ENCODE measurements at regions not wholly inside any gene's neighbourhood (a gene's known extent, or its start where the extent isn't known, plus 50 kb on each side); places are given as distances from the start of the nearest gene placed in this dataset.
A peak's percentile ranks its signal among the peaks of the same experiment; 100 is the strongest.
"Not testable (repeated sequence)": the region's sequence is repeated elsewhere in the genome, so short reads cannot be mapped to it uniquely, and the experiment has no call there.

DNA sequence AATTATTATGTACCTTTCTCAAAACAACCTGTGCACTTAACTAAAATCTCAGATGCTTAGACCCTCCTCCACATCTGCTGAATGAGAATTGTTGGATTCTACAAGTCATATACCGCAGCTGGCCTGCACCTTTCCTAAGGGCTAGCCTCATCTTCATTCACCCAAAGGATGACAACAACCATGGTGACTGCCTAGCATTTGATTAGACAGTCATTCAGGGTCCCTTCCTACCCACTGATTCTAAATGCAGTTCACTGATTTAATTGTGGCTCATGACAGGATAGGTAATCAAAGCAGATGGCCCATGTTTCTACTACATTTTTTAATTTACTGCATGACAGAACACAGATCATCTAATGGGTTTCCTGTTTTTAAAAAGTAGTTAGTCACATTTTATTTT lies 551.9 kb upstream of the SLC10A2 start:
- DNase-seq: no peak

DNA sequence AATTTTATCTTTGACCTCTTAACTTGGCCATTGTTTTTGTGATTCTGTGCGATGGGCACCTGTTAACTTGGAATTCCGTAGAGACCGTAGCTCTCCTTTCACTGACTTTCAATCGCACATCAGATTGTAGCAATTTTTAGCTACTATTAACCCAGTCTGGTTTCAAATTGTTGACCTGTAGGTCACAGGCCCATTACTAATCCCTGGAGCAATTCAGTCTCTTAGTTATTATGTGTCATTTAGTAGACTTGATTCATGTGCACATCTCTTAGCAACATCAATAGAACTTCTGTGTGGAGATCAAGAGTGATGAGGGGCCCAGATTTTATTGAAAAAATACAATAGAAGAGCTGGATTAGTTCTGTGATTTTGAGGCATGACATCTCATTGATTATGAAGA lies 549.6 kb upstream of the SLC10A2 start:
- DNase-seq: no peak

DNA sequence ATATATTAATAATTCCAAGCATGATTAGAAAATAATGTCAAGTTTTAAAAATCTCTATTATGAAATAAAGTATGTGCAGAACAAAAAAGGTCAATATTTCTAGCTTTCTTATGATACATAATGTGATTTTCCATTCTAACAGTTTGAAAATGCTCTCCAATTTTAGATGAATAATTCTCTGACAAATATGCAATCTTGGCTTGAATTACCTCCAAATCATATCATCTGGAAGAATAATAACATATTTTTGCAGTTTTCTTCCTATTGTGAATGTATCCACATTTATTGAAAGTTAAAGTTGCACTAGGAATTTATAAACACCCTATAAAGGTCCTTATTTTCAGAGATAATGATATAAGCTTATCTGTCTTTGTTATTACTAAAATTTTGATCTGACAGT lies 548.5 kb upstream of the SLC10A2 start:
- no peak for DNase-seq

DNA sequence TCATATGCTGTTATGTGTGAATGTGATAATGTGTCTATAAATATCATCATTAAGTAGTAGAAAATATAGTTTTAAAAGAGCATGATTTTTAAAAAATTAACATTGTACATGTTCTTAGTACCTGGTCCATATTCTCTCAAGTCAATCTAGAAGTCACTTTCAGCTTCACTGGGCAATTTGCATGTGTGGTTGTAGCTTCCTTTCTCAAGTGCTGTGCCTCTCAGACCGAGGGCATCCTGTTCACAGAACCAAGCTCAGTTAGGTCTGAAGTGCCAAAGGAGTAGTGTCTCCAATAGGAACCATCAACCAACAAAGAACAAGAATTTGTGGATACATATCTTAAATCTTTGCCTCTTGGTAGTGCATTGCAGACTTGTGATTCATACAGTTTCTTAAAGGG lies 541.8 kb upstream of the SLC10A2 start:
- no peak for DNase-seq

DNA sequence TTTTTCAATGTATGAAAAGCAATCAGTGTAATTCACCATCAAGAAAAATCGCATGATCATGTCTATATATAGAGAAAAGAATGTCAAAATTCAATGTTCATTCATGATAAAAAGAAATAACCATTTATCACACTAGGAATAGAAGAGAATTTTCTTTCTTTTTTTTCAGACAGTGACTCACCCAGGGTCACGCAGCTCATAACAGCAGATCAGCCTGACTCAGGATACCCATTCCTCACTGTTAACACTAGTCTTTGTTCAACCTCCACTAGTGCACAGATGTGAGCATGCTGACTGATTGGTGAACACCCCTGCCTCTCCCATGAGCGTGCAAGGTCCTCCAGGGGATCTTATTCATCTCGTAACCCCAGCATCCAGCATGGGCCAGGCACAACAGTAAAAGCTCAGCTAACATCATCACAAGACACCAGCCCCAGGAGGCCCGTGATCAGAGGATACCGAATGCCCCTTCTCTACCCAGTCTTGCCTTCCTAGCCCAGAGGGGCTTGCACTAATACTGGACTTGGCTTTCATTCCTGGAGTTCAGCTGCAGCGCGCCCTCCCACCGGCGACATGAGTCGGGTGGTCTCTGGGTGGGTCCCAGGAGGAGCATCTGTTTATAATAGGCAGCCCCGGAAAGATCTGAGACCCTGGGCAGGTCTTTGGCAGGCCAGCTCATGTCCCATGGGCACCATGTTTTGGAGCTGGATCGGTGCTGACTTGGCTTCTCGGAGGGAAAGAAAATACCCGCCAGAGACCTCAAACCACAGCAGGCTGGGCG lies 539.5 kb upstream of the SLC10A2 start:
- DNase-seq: no peak

DNA sequence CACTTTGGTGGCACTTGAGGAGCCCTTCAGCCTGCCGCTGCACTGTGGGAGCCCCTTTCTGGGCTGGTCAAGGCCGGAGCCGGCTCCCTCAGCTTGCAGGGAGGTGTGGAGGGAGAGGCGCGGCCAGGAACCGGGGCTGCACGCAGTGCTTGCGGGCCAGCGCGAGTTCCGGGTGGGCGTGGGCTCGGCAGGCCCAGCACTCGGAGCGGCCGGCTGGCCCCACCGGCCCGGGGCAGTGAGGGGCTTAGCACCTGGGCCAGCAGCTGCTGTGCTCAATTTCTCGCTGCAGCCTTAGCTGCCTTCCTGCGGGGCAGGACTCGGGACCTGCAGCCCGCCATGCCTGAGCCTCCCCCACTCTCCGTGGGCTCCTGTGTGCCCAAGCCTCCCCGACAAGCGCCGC lies 533.7 kb upstream of the SLC10A2 start:
- DNase-seq: not testable (repeated sequence)

DNA sequence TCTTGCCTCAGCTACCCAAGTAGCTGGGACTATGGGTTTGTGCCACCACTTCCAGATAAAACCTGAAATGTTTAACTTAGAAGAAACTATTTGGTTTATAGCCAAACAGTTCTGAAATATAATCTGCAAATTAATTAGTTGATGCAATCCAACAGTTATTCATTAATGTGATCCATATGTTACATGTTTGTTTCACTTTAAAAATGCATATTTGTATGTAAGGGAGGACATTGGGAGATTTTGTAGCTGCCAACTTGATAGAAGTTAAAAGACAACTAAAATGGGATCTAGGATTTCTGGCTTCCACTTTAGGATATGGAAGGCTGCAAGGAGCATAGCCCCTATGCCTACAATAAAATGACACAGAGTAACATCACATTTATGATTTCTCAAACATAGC lies 532.5 kb upstream of the SLC10A2 start:
- DNase-seq: no peak

DNA sequence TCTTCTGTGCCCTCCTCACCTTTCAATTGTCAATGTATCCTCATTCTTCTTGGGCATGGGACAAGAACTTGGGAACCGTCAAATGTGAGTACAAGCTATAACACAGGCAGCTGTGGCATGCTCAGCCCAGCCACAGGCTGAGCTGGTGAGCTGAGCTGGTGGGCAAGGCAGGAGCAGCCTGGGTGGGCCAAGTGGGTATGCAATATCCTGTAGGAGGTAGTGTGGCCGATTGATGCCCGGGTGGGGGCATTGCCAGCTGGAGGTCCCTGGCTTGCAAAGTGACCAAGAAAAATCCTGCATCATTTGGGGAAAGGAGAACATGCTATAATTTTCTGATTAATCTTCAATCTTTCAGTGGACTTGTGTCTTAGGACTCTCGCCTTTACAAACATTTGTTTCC lies 507.2 kb upstream of the SLC10A2 start:
- DNase-seq: no peak

DNA sequence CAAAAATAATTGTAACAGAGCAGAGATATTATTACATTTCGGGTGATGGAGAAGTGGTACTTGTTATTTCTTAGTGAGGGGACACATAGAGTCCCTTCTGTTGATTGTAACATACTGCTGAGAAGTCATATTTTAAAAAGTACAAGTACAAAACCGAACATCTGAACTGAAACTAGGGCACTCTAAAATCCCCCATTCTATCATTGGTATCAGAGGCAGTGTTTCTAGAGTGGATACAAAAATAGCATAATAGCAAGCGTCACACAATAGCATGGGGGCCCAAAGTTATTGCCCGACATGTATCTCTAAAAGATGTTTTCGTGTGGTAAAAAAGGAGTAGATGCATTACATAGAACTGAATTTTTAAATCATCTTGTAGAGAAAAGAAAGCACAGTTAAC lies 502.1 kb upstream of the SLC10A2 start:
- no peak for DNase-seq

DNA sequence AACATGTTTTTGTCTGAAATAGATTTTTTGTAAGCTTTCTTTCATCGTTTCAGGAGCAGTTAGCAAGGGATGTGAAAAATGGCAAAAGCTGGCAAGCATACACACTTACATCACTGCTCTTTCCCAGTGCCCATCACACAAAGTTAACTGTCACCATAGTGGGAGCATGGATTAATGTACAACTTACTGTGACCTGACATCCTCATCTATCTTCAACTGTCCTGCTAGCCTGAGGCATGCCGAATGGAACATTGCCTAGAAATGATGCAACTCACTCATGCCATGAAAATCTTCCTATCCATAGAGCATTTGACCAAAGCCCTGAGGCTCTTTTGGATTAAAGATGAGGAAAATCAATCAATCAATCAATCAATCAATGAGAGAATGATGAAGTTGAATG lies 491.7 kb upstream of the SLC10A2 start:
- no peak for DNase-seq

GRCh38 chr13:103556681-103557080 lies 490.5 kb upstream of the SLC10A2 start:
- no peak for DNase-seq

DNA sequence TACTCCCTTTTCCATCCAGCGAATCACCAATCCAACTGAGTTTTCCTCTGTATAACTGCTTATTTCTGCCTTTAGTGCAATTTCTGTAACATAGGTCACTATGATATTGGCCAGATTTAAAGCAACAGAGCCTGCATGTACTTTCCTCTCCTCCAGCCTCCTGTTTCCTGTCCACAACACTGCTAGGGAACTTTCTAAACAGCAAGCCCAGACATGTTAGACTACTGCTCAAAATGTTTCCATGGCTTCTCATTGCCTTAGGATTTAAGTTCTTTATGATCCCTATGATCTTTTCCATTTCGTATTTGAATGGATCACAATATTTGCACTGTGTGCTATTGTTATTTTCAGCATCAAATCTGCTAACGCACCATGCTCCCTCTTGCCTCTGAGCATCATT lies 481.7 kb upstream of the SLC10A2 start:
- DNase-seq: no peak

- no peak for DNase-seq
Observed at GRCh38 chr13:103546271-103546670, 480.1 kb upstream of the SLC10A2 start.

DNA sequence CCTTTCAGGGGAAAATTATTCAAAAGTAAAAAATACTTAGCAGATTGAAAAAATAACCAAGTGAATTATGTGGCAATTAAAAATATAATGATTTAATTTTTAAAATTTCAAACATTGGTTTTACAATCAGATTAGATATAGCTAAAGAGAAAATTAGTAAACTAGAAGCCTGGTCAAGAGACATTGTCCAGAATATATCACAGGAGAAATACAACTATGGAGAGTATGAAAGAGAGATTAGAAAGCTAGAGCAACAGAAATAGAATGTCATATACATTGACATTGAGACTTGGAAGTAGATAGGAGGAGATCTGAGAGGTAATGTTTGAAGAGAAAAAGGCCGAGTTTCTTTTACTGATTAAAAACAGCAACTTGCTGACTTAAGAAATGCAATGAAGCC lies 476.4 kb upstream of the SLC10A2 start:
- DNase-seq: no peak

DNA sequence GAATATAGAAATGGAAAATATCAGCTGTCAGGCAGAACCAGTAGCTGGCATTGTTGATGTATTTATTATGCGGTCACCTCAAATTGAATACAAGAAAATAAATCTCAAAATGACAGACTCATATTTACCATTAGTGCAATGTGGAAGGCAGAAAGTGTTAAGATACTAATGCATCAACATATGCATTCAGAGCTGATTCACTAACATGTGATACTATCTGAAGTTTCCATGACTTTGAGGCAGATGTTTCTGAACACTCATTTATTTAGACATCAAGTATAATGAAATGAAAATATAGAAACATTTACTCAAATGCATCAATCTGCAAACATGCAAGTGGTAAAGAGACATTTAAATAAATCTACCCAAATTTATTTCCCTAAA lies 474.2 kb upstream of the SLC10A2 start:
- DNase-seq: no peak

DNA sequence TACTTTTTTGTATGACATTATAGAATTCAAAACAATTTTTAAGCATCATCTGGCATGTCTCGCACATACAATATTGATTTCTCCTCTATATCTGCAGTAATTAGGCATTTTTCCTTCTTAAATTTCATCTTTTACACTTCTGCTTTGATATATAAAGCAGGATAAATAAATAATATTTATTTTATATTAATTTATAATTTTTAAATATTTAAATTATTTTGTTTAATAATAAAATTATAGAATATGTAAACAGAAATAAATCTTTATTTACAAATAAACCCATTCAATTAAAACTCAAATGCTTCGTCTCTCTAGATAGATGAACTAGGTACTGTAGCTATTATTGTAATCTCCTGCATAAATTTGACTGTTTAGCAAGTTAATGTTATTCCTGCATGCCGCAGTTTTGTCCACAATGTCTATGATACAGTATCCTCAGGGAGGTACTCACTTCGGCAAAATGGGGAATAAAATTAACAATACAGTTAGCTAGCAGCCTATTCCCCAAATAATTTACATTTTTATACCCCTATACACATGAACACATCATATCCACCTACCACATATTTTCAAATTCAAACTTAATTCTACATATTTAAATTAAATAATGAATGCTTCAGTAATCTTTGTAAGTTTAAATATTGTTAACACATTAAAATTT lies 473.6 kb upstream of the SLC10A2 start:
- no peak for DNase-seq

DNA sequence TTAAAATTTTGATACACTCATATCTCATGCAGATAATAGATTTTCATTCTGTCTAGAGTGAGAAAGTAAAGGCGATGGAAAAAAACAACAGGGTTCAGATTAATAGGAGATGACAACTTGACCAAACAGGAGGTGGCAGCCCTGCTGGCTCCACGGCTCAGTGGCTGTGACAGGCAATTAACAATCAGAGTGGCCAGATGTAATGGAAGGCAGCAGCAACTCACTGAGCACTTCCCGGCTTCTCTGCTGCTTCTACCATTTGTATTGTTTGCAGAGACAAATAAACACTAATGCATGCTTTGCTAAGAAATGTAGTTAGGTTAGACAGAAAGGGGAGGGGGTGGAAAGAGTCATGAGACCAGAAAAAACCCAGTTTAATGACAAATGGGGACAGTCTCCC lies 473.0 kb upstream of the SLC10A2 start:
- DNase-seq: peak; percentile 62

- DNase-seq: no peak
Observed at GRCh38 chr13:103537616-103538015, 471.4 kb upstream of the SLC10A2 start.

DNA sequence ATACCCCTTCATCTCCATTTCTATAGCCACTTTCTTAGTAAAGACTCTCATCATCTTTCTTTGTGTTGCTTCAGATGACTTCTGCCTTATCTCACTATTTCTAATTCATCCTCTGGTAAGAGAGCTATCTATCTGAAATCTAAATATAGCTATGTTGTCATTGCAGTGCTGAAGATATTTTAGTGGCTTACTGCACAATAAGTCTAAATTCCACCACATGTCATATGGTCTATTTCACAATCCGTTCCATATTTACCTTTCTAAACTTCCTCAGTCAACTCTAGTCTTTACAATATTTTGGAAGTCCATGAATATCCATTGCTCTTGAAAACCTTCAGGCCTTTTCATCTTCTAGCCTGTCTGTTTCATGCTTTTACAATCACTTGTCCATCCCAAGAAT lies 465.1 kb upstream of the SLC10A2 start:
- no peak for DNase-seq

GRCh38 chr13:103528437-103528836 lies 462.2 kb upstream of the SLC10A2 start:
- DNase-seq: no peak

- no peak for DNase-seq
Observed at GRCh38 chr13:103525530-103525929, 459.3 kb upstream of the SLC10A2 start.

- no peak for DNase-seq
Observed at GRCh38 chr13:103523858-103524257, 457.6 kb upstream of the SLC10A2 start.

DNA sequence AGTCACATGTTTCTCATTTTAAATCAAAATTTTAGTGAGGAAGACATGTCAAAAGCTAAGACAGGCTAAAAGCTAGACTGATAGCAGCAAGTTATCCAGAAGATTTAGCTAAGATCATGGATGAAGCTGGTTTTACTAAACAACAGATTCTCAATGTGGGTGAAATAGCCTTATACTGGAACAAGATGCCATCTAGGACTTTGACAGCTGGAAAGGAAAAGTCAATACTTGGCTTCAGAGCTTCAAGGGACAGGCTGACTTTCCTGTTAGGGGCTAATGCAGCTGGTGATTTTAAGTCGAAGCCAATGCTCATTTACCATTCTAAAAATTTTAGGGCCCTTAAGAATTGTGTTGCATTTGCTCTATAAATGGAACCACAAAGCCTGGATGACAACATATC lies 455.3 kb upstream of the SLC10A2 start:
- no peak for DNase-seq

- DNase-seq: no peak
Observed at GRCh38 chr13:103517768-103518102, 451.5 kb upstream of the SLC10A2 start.

All from NCI-H1105 (cell line).